Nephron progenitor cell (in vitro differentiated cells): ENCODE measurements at regions not wholly inside any gene's neighbourhood (a gene's known extent, or its start where the extent isn't known, plus 50 kb on each side); places are given as distances from the start of the nearest gene placed in this dataset.

ENCODE experiments used
- DNase-seq: peaks from one replicate; pipeline ENCODE4 v3.0.0; 2021
- H3K27ac Mint-ChIP-seq: 2 replicates; pipeline ENCODE4 v1.8.0; 2021; ENCODE audit warnings: mild to moderate bottlenecking, moderate library complexity, mixed read lengths
- H3K27me3 Mint-ChIP-seq: 2 replicates; pipeline ENCODE4 v1.8.0; 2021; ENCODE audit warnings: mild to moderate bottlenecking, low read depth, mixed read lengths; ENCODE audit not compliant: poor library complexity
- H3K36me3 Mint-ChIP-seq: 2 replicates; pipeline ENCODE4 v1.8.0; 2021; ENCODE audit warnings: low read depth, mixed read lengths
- H3K4me1 Mint-ChIP-seq: 2 replicates; pipeline ENCODE4 v1.8.0; 2021; ENCODE audit warnings: mixed read lengths
- H3K4me3 Mint-ChIP-seq: 2 replicates; pipeline ENCODE4 v1.8.0; 2021; ENCODE audit warnings: mild to moderate bottlenecking, moderate library complexity, mixed read lengths
- H3K9me3 Mint-ChIP-seq: 2 replicates; pipeline ENCODE4 v1.8.0; 2021; ENCODE audit warnings: mild to moderate bottlenecking, moderate library complexity, mixed read lengths
- CTCF ChIP-seq: fragments of 200-600 bp; sonication (generic); IDR thresholded peaks from 2 replicates; pipeline ENCODE4 v1.5.0; 2021; ENCODE audit warnings: antibody characterized with exemption

GRCh38 chr1:182240085-182240484 is 151.5 kb downstream of the GLUL start:
- Mint-ChIP-seq H3K36me3 (no peaks in the 10 kb centered on the region), H3K4me3 (no peak overlapping the region), H3K4me1 (no peaks in the 10 kb centered on the region)

GRCh38 chr1:182238421-182238820 is 153.2 kb downstream of the GLUL start:
- no peak for DNase-seq
- no peak for TF ChIP-seq CTCF
- no peaks in the 10 kb centered on the region for H3K4me1 Mint-ChIP-seq
- H3K27me3 Mint-ChIP-seq, result peaks cover 7% of the 10 kb centered on the region
- no peaks in the 10 kb centered on the region for H3K36me3 Mint-ChIP-seq
- no peaks in the 10 kb centered on the region for H3K9me3 Mint-ChIP-seq
- no peak overlapping the region for H3K4me3 Mint-ChIP-seq
- H3K27ac Mint-ChIP-seq, result no peak overlapping the region

More at GRCh38 chr1:182240085-182240484, 151.5 kb downstream of the GLUL start:
- Mint-ChIP-seq H3K9me3 (no peaks in the 10 kb centered on the region), H3K27ac (no peak overlapping the region), H3K27me3 (peaks cover 9% of the 10 kb centered on the region)
- no peak for TF ChIP-seq CTCF
- DNase-seq, result no peak

- Mint-ChIP-seq H3K4me1 (no peaks in the 10 kb centered on the region), H3K36me3 (no peaks in the 10 kb centered on the region), H3K4me3 (no peak overlapping the region), H3K9me3 (no peaks in the 10 kb centered on the region), H3K27ac (no peak overlapping the region), H3K27me3 (peaks cover 3% of the 10 kb centered on the region)
- DNase-seq, result no peak
- no peak for TF ChIP-seq CTCF
These were observed 154.3 kb downstream of the GLUL start for GRCh38 chr1:182237329-182237728.

GRCh38 chr1:182236651-182237077 is 154.9 kb downstream of the GLUL start:
- Mint-ChIP-seq H3K9me3 (no peaks in the 10 kb centered on the region), H3K4me1 (peaks cover 3% of the 10 kb centered on the region), H3K27me3 (peaks cover 3% of the 10 kb centered on the region), H3K27ac (peak overlapping the region; percentile 0), H3K4me3 (no peak overlapping the region), H3K36me3 (no peaks in the 10 kb centered on the region)
- DNase-seq, result no peak
- TF ChIP-seq CTCF, result no peak

- Mint-ChIP-seq H3K9me3 (no peaks in the 10 kb centered on the region), H3K27ac (no peak overlapping the region), H3K27me3 (peaks cover 3% of the 10 kb centered on the region), H3K4me3 (no peak overlapping the region), H3K4me1 (peaks cover 8% of the 10 kb centered on the region), H3K36me3 (no peaks in the 10 kb centered on the region)
- no peak for DNase-seq
- no peak for TF ChIP-seq CTCF
These were observed 155.5 kb downstream of the GLUL start for GRCh38 chr1:182235952-182236650.

- no peak for DNase-seq
- Mint-ChIP-seq H3K4me1 (peaks cover 8% of the 10 kb centered on the region), H3K27me3 (peaks cover 3% of the 10 kb centered on the region), H3K9me3 (no peaks in the 10 kb centered on the region), H3K36me3 (no peaks in the 10 kb centered on the region), H3K4me3 (no peak overlapping the region), H3K27ac (no peak overlapping the region)
- TF ChIP-seq CTCF, result no peak
These were observed 156.0 kb downstream of the GLUL start for GRCh38 chr1:182235604-182235951.
